HG02642 (cell line): ENCODE measurements at regions not wholly inside any gene's neighbourhood (a gene's known extent, or its start where the extent isn't known, plus 50 kb on each side); places are given as distances from the start of the nearest gene placed in this dataset.

Experiments
- ATAC-seq: cut with Tn5 transposase; IDR thresholded peaks from one replicate; pipeline ENCODE4 v1.9.1; 2021; ENCODE audit warnings: mild to moderate bottlenecking; ENCODE audit not compliant: unreplicated experiment, poor library complexity

DNA sequence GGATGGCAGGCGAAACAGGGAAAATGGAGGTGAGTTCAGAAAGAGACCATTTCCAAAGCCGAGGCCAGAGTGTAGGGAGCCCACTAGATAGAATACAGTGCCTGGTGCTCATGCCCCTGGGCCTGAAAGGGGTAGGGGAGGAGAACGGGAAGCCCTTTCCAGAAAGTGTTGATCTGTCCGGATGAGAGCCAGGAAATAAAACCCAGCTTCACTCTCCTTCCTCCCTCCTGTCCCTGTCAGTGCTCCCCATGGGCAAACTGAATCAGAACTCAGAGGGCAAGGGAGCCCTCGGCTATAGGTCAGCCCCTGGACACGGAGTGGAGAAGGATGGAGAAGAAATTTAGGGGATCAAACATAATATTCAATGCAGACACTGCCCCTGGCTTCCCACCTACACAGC is 57.7 kb upstream of the RPL38 start:
- ATAC-seq: no peak

DNA sequence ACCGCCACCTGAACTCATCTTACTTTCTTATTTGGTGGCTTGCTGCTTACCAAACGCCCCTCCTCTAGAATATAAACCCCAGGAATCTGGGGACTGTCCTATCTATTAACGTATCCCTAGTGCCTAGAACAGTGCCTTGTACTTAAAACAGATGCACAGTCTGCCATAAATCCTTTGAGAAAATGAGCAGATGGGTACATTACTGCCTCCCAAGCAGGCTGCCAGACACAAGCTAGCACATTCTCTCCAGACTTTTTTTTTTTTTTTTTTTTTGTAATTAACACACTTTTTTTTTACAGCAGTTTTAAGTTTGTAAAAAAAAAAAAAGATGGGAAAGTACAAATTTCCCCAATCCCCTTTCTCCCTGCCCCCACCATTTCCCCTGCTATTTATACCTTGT is 57.3 kb upstream of the RPL38 start:
- no peak for ATAC-seq

DNA sequence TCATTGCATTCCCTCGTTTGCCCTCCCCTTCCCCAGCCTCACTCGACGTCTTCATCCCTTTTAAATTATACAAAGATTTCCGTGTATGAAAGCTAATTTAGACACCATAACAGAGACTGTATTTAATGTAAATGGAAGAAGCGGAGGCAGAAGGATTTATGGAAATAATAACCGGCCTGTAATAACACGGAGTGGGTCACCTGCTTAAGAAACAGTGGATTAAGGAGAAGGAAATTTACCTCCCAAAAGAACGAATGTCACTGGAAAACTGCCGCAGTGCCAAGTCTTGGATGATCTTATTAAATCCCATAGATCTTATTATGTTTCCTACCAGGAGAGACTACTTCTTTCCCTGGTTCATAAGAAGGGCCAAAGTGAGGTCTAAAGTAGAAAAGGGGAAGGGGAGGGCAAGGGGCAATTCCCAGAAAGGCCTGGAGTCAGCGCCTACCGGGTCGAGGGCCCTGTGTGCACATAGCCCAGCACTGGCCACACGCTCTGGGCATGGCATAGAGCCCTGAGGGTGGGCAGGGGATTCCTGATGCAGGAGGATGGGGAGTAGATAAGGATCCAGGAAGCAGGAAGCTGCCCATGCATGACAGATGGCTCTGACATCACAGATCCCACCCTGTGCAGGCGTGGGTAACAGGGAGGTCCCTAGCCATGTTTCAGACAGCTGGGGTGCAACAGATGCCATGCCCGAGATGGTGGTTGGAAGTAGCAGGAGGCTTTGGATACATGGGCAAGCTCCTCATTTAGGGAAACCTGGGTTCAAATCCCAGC is 56.2 kb upstream of the RPL38 start:
- no peak for ATAC-seq

DNA sequence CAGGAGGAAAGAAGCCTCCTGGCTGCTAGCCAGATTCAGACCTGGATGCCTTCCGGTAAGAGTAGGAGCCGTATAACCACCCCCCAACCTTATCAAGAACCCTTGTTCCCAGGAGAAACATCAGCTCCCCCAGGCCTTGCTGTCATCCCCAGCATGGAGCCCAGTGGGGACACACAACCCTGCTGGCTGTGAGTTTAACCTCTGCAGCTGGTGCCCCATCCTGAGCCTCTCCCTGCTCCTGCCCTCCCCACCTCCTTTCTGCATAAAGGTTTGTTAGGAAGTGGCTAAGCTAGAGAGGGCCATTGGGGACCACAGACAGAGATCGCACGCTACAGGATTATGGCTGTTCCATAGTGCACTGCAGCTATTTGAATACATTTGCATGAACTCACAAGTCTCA is 55.5 kb upstream of the RPL38 start:
- no peak for ATAC-seq

DNA sequence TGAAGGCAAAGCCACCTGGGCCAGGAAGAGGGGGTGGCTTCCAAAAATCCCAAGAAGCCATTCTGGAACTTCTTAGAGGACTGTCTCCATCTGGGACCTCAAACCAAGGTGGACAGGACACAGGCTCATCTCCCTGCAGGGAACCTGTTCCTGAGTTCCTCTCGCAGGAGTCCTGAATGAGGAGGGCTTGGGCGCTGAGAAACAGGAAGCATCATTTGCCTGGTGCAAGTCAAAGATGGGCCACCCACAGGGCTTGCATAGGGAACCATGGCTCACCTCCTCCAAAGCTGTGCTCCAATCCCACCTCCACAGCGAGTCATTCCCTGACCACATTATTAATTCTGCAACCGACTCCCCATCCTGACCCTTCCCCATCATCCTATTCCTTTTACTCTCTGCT is 55.0 kb upstream of the RPL38 start:
- ATAC-seq: no peak

DNA sequence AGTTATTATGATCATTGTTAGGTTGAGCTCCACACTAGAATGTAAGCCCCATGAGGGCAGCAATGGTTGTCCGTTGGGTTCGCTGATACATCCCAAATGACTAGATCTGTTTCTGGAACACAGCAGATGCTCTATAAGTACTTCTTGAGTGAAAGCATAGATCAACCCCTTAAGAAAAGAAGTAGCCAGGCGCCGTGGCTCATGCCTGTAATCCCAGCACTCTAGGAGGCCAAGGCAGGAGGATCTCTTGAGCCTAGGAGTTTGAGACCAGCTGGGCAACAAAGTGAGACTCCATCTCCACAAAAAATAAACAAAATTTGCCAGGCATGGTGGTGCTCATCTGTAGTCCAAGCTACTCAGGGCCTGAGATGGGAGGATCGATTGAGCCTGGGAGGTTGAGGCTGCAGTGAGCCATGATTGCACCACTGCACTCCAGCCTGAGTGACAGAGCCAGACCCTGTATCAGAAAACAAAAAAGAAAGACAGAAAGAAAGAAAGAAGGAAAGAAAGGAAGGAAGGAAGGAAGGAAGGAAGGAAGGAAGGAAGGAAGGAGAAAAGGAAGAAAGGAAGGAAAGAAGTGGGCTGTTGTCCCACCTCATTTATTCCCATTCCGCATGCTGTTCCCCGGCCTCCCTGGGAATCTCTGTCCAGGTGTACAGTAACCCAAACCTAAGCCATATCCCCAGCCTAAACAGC is 54.4 kb upstream of the RPL38 start:
- ATAC-seq: no peak

DNA sequence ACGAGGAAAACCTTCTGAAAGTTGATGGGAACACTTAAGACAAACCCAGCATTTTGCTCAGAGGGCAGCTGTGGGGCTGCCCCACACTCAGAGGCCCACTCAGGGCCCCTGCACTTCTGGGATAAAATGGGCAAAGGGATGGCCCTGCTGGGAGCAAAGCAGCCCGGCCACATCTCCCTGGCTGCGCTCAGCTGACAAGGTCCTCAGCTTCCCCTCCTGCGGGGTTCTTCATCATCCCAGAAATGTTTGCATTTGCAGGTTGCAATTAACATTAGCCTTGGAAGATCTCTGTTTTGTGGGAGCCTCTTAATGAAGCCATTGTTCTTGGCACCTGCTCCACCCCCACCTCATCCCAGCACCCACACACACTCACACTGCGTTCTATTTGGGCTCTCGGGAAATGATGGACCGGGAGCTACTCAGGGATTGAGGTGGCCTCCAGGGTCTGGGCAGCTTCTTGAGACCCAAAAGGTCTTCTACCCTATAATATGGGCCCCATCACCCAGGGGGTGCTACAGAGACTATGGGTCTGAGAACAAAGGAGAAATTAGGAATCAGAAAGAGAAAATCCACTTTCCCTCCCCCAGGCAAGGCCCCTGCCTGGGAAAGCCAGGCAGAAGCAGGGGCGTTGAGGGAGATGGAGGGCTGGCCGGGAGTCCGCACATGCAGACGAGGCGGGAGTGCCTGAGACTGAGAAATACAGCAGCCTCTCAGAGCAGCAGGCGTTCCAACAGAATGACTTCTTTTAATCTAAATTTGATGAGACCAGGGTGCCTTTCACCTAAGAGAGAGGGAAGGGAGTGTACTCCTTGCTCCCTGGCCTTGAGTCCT is 53.7 kb upstream of the RPL38 start:
- ATAC-seq: no peak

DNA sequence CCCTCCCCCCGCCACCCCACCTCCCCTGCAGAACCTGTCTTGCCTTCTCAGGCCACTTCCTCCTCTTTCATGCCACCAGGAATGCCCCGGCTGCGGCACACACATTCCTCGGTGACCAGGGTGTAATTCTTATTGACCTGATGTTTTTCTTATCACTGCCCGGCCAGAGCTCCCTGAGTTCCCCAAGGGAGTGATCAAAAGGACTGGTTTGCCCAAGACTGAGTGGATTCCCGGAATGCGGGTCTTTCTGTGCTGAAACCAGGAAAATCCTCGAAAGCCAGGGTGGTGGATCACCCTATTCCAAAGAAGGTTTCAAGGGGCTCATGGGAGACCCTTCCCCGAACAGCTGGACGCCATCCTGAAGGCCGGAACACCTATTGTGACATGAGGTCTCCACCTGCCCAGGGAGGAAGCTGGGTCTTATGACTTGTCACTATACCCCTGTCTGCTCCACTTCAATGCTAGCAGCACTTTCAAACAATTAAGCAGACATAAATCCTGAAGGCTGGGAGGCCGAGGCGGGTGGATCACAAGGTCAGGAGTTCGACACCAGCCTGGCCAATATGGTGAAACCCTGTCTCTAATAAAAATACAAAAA is 53.0 kb upstream of the RPL38 start:
- no peak for ATAC-seq

DNA sequence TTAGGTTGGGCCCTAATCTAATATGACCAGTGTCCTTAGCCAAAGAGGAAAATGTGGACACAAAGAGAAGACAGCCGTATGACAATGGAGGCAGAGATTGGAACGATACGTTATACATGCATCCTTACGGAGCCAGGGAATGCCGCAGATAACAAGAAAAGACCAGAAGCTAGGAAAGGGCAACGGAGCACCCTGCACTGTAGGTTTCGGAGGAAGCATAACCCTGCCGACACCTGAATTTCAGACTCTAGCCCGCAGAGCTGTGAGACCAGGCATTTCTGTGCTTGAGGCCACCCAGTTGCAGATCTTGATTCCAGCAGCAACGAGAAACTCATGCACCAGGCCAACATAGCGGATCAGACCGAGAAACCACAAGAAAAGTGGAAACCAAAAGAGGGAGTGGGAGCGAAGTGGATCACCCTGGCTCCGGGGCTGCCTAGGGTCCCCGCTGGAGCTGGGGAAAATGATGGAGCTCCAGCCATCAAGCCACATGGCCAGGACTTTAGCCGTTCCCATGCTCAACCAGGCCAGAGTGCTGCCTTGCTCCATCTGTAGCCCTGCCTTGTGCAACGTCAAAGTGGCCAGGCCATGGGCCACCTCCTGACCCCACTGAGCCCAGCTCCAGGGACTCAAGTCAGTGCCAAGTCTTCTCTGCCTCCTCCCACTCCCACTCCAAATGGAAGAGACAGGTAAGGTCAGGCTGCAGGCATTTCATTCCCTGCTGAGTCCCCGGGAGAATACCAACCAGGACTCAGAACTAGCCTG is 51.7 kb upstream of the RPL38 start:
- ATAC-seq: no peak

DNA sequence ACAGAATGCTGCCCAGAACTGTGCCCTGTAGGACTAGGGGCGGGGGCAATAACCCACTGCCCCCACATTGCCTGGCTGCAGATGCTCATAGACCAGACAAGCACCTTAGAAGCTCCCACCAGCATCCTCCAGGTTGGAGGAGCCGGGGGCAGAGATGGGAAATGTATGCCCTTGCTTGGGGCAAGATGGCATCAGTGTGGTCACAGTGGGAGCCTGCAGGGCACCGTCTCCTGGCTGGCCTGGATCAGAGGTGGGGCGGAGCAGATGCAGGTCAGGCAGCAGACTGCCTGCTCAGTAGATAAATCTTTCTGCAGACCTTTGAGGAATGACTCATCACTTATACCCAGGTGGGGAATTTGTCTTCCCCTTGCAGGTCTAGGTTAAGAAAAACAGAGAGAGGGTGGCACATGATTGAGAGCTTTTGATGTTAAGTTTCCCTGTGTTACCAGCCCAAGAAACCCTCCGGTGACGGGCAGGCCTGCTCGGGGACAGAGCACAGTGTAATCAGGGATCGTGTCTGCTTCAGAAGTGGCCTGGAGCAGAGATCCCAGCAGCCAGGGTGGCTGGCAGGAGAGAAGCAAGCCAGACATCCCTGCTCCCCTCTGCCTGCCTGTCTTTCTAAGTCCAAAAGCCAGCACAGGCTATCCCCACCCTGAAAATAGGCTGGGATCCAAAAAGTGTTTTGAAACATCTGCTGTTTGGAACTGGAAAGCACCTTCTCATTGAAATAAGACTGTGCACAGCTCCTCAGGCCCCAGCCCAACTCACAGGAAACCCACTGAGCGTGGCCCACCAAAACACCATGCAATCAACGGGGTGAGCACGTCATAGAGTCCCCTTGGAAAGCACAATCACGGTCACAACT is 50.7 kb upstream of the RPL38 start:
- ATAC-seq: no peak

DNA sequence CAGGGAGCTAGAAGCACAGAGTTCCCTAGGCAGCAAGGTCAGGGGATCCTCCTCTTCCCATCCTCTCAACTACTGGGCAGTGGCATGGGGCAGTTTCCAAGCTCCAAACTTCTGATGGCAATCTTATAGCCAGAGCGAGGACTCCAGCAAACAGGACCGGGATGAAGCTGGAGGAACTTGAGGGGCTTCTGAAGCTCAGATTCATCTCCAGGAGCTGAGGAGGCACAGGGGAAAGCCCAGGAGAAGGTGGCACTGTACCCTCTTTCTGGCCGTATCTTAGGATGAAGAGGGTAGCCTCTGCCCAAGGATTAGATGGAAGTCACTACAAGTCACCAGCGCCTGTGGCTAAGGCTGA is 50.0 kb upstream of the RPL38 start:
- ATAC-seq: no peak
